SK-N-SH (cell line): ENCODE measurements at regions not wholly inside any gene's neighbourhood (a gene's known extent, or its start where the extent isn't known, plus 50 kb on each side); places are given as distances from the start of the nearest gene placed in this dataset.

Experiments used
- CTCF ChIA-PET: fragments of 300-600, 350-600 bp; formaldehyde crosslinking; extraction: SDS; loops from one replicate; lab custom pipeline; 2021; lab: Yijun Ruan, JAX
- POLR2A ChIA-PET: fragments of 350-600 bp; sonication (Branson Sonifier 250); formaldehyde crosslinking; extraction: SDS; loops from one replicate; lab custom pipeline; 2020; ENCODE audit warnings: antibody characterized with exemption, inconsistent platforms; lab: Yijun Ruan, JAX
- DNase-seq: peaks from one replicate; pipeline ENCODE4 v3.0.0; 2012
- H2AFZ ChIP-seq: fragments of 200-600 bp; sonication (generic); 2 replicates; pipeline ENCODE4 v1.8.1; 2016; ENCODE audit warnings: antibody characterized with exemption, mild to moderate bottlenecking, low read depth
- H3F3A ChIP-seq: fragments of 200-600 bp; sonication (generic); replicated peaks from 2 replicates; pipeline ENCODE3; 2016; ENCODE audit warnings: antibody characterized with exemption, mild to moderate bottlenecking; ENCODE audit not compliant: insufficient read depth
- H3K27ac ChIP-seq, 2 experiments: fragments of 200-500 bp in 1 of 2; fragments of 200-600 bp in 1 of 2; sonication (Bioruptor generic) in 1 of 2; sonication (generic), shearing (Covaris generic) in 1 of 2; 2 replicates each; pipeline versions ENCODE4 v1.5.1 to v1.6.1; 2014 to 2016; ENCODE audit warnings: low read depth in 2 of 2, inconsistent platforms in 1 of 2, low read length in 1 of 2, mild to moderate bottlenecking in 1 of 2, mixed read lengths in 1 of 2
- H3K27me3 ChIP-seq: fragments of 200-600 bp; sonication (generic), shearing (Covaris generic); 2 replicates; pipeline ENCODE4 v1.6.1; 2016; ENCODE audit warnings: mixed run types; ENCODE audit not compliant: insufficient read depth
- H3K36me3 ChIP-seq, 2 experiments: fragments of 200-500 bp in 1 of 2; fragments of 200-600 bp in 1 of 2; sonication (Bioruptor generic) in 1 of 2; sonication (generic) in 1 of 2; replicated peaks in 1 of 2; 2 replicates each; pipeline versions ENCODE3 to v1.5.1; 2014 to 2016; ENCODE audit warnings: low read length in 1 of 2, mild to moderate bottlenecking in 1 of 2; ENCODE audit not compliant: insufficient read depth in 2 of 2, control insufficient read depth in 1 of 2
- H3K4me1 ChIP-seq, 2 experiments: fragments of 200-500 bp in 1 of 2; fragments of 200-600 bp in 1 of 2; sonication (Bioruptor generic) in 1 of 2; sonication (generic), shearing (Covaris generic) in 1 of 2; 2 replicates each; pipeline versions ENCODE4 v1.5.1 to v1.6.1; 2014 to 2016; ENCODE audit warnings: low read depth in 1 of 2, low read length in 1 of 2, mixed run types in 1 of 2; ENCODE audit not compliant: insufficient read depth in 2 of 2, control insufficient read depth in 1 of 2
- H3K4me2 ChIP-seq: fragments of 200-600 bp; sonication (generic), shearing (Covaris generic); 2 replicates; pipeline ENCODE4 v1.6.1; 2017; ENCODE audit warnings: mixed run types
- H3K4me3 ChIP-seq, 2 experiments: fragments of 200-500 bp in 1 of 2; fragments of 200-600 bp in 1 of 2; sonication (Bioruptor generic) in 1 of 2; sonication (generic), shearing (Covaris generic) in 1 of 2; 2 replicates each; pipeline versions ENCODE4 v1.5.1 to v1.8.1; 2014 to 2016; ENCODE audit warnings: low read depth in 2 of 2, inconsistent platforms in 1 of 2, low read length in 1 of 2, mild to moderate bottlenecking in 1 of 2, mixed read lengths in 1 of 2, moderate library complexity in 1 of 2
- H3K79me2 ChIP-seq: fragments of 200-600 bp; sonication (generic); 2 replicates; pipeline ENCODE4 v1.8.1; 2017; ENCODE audit warnings: mild to moderate bottlenecking; ENCODE audit not compliant: insufficient read depth
- H3K9ac ChIP-seq: fragments of 200-600 bp; sonication (generic); 2 replicates; pipeline ENCODE4 v1.6.1; 2017; ENCODE audit warnings: mixed run types
- H3K9me2 ChIP-seq: fragments of 200-600 bp; sonication (generic); 2 replicates; pipeline ENCODE4 v1.6.1; 2017; ENCODE audit warnings: mixed run types
- H3K9me3 ChIP-seq: fragments of 200-600 bp; sonication (generic); 2 replicates; pipeline ENCODE4 v1.6.1; 2017; ENCODE audit warnings: mixed run types, mild to moderate bottlenecking, moderate library complexity
- H4K20me1 ChIP-seq: fragments of 200-600 bp; sonication (generic); 2 replicates; pipeline ENCODE4 v1.6.1; 2017; ENCODE audit warnings: mild to moderate bottlenecking, mixed run types; ENCODE audit not compliant: insufficient read depth
- FOSL2 ChIP-seq: IDR thresholded peaks from 2 replicates; pipeline ENCODE4 v1.4.0; 2012; ENCODE audit warnings: low read depth, mild to moderate bottlenecking, moderate library complexity, borderline replicate concordance
- FOXJ3 ChIP-seq: sonication (generic); formaldehyde crosslinking; IDR thresholded peaks from 2 replicates; pipeline ENCODE4 v1.5.1; 2020; ENCODE audit warnings: mild to moderate bottlenecking, missing genetic modification reagents
- GATA2 ChIP-seq: sonication (generic); formaldehyde crosslinking; IDR thresholded peaks from 2 replicates; pipeline ENCODE4 v1.5.0; 2020; ENCODE audit warnings: mild to moderate bottlenecking, missing genetic modification reagents
- MEF2A ChIP-seq: IDR thresholded peaks from 2 replicates; pipeline ENCODE4 v1.4.0; 2012; ENCODE audit warnings: low read depth, borderline replicate concordance
- NRF1 ChIP-seq: IDR thresholded peaks from 2 replicates; pipeline ENCODE4 v1.6.1; 2012; ENCODE audit warnings: low read depth, mild to moderate bottlenecking, low read length
- POLR2AphosphoS5 ChIP-seq: IDR thresholded peaks from 2 replicates; pipeline ENCODE4 v1.6.1; 2012; ENCODE audit warnings: low read depth, low read length
- RCOR1 ChIP-seq: fragments of 150-350 bp; IDR thresholded peaks from 2 replicates; pipeline ENCODE4 v1.6.1; 2017; ENCODE audit warnings: antibody characterized with exemption, low read length
- RFX5 ChIP-seq: IDR thresholded peaks from 2 replicates; pipeline ENCODE4 v1.6.1; 2012; ENCODE audit warnings: mild to moderate bottlenecking, improper control_type of control experiment, low read length
- TAF1 ChIP-seq: IDR thresholded peaks from 2 replicates; pipeline ENCODE4 v1.6.1; 2012; ENCODE audit warnings: low read depth, mild to moderate bottlenecking, low read length, moderate library complexity, borderline replicate concordance
- TEAD4 ChIP-seq: IDR thresholded peaks from 2 replicates; pipeline ENCODE4 v1.4.0; 2012; ENCODE audit warnings: mild to moderate bottlenecking, borderline replicate concordance; ENCODE audit not compliant: insufficient read depth
- WGBS: methylation state at CpG from one replicate; pipeline ENCODE4 v1.1.6; 2017; ENCODE audit warnings: low lambda C conversion rate; 5-methylcytosine and 5-hydroxymethylcytosine counted together
- TF ChIP-seq, protein P1 (sequence below): IDR thresholded peaks from 2 replicates; pipeline ENCODE4 v1.6.1; 2012; ENCODE audit warnings: mild to moderate bottlenecking, low read depth, low read length, moderate library complexity
- TF ChIP-seq, protein P2 (sequence below): IDR thresholded peaks from 2 replicates; pipeline ENCODE4 v1.4.0; 2012; ENCODE audit warnings: low read depth, borderline replicate concordance
- TF ChIP-seq, protein P3 (sequence below): fragments of 200-600 bp; sonication (generic); IDR thresholded peaks from 2 replicates; pipeline ENCODE4 v1.6.1; 2017; ENCODE audit warnings: antibody characterized with exemption, mild to moderate bottlenecking, moderate library complexity
- TF ChIP-seq, protein P4 (sequence below): fragments of 150-350 bp; IDR thresholded peaks from 2 replicates; pipeline ENCODE4 v1.6.1; 2016; ENCODE audit warnings: mild to moderate bottlenecking, low read depth, low read length

DNA sequence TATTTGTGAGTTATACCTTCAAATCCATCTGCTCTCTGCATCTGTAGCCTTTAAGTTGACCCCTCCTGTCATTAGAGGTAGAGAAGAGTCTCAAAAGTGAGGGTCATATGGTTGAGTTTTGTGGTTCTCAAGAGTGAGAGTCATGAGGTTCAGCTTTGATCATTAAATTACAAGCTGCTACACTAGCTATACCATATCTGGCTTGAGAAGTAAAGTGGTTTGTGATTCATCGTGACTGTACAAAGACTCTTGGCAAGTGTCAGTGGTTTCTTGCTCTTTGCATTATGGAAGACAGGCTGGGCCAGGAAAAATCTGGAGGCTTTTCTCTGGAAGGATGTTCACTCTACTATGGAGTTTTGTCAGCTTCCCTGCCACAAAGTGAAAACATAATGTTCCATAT lies 170.6 kb downstream of the ZC4H2 start:
- Histone ChIP-seq H3K4me2 (no peak overlapping the region), H3K9ac (no peak overlapping the region), H3K9me2 (no peaks in the 10 kb centered on the region), H3K79me2 (no peaks in the 10 kb centered on the region), H3K36me3 (no peaks in the 10 kb centered on the region), H3K27me3 (no peaks in the 10 kb centered on the region), H2AFZ (no peak overlapping the region), H3F3A (no peaks in the 10 kb centered on the region), H3K9me3 (no peaks in the 10 kb centered on the region), H3K27ac (no peak overlapping the region), H4K20me1 (no peaks in the 10 kb centered on the region), H3K4me1 (no peaks in the 10 kb centered on the region), H3K4me3 (no peak overlapping the region)
- WGBS = 0% methylated on average over 1 of the region's 1 CpG
- CTCF ChIA-PET = no interaction called here
- DNase-seq = no peak
- POLR2A ChIA-PET = no interaction called here
- TF ChIP-seq POLR2AphosphoS5 (no peak), FOSL2 (no peak), RFX5 (no peak), FOXJ3 (CRISPR knock-in tag) (no peak), MEF2A (no peak), TAF1 (no peak), TEAD4 (no peak), GATA2 (CRISPR knock-in tag) (no peak), RCOR1 (no peak), NRF1 (no peak)
- TF ChIP-seq, protein P1, sequence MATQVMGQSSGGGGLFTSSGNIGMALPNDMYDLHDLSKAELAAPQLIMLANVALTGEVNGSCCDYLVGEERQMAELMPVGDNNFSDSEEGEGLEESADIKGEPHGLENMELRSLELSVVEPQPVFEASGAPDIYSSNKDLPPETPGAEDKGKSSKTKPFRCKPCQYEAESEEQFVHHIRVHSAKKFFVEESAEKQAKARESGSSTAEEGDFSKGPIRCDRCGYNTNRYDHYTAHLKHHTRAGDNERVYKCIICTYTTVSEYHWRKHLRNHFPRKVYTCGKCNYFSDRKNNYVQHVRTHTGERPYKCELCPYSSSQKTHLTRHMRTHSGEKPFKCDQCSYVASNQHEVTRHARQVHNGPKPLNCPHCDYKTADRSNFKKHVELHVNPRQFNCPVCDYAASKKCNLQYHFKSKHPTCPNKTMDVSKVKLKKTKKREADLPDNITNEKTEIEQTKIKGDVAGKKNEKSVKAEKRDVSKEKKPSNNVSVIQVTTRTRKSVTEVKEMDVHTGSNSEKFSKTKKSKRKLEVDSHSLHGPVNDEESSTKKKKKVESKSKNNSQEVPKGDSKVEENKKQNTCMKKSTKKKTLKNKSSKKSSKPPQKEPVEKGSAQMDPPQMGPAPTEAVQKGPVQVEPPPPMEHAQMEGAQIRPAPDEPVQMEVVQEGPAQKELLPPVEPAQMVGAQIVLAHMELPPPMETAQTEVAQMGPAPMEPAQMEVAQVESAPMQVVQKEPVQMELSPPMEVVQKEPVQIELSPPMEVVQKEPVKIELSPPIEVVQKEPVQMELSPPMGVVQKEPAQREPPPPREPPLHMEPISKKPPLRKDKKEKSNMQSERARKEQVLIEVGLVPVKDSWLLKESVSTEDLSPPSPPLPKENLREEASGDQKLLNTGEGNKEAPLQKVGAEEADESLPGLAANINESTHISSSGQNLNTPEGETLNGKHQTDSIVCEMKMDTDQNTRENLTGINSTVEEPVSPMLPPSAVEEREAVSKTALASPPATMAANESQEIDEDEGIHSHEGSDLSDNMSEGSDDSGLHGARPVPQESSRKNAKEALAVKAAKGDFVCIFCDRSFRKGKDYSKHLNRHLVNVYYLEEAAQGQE = no peak
- TF ChIP-seq, protein P2, sequence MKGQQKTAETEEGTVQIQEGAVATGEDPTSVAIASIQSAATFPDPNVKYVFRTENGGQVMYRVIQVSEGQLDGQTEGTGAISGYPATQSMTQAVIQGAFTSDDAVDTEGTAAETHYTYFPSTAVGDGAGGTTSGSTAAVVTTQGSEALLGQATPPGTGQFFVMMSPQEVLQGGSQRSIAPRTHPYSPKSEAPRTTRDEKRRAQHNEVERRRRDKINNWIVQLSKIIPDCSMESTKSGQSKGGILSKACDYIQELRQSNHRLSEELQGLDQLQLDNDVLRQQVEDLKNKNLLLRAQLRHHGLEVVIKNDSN = no peak
- TF ChIP-seq, protein P3, sequence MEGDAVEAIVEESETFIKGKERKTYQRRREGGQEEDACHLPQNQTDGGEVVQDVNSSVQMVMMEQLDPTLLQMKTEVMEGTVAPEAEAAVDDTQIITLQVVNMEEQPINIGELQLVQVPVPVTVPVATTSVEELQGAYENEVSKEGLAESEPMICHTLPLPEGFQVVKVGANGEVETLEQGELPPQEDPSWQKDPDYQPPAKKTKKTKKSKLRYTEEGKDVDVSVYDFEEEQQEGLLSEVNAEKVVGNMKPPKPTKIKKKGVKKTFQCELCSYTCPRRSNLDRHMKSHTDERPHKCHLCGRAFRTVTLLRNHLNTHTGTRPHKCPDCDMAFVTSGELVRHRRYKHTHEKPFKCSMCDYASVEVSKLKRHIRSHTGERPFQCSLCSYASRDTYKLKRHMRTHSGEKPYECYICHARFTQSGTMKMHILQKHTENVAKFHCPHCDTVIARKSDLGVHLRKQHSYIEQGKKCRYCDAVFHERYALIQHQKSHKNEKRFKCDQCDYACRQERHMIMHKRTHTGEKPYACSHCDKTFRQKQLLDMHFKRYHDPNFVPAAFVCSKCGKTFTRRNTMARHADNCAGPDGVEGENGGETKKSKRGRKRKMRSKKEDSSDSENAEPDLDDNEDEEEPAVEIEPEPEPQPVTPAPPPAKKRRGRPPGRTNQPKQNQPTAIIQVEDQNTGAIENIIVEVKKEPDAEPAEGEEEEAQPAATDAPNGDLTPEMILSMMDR = no peak
- TF ChIP-seq, protein P4, sequence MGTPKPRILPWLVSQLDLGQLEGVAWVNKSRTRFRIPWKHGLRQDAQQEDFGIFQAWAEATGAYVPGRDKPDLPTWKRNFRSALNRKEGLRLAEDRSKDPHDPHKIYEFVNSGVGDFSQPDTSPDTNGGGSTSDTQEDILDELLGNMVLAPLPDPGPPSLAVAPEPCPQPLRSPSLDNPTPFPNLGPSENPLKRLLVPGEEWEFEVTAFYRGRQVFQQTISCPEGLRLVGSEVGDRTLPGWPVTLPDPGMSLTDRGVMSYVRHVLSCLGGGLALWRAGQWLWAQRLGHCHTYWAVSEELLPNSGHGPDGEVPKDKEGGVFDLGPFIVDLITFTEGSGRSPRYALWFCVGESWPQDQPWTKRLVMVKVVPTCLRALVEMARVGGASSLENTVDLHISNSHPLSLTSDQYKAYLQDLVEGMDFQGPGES = no peak
- TF ChIP-seq, all 33 proteins: peak for 0
